MM.1S (cell line): ENCODE measurements at regions not wholly inside any gene's neighbourhood (a gene's known extent, or its start where the extent isn't known, plus 50 kb on each side); places are given as distances from the start of the nearest gene placed in this dataset.
"Not testable (repeated sequence)": the region's sequence is repeated elsewhere in the genome, so short reads cannot be mapped to it uniquely, and the experiment has no call there.

ENCODE experiments used
- DNase-seq: peaks from one replicate; pipeline ENCODE4 v3.0.0-alpha.2; 2015
- H2AFZ ChIP-seq: fragments of 300-600 bp; sonication (generic); 2 replicates; pipeline ENCODE4 v1.6.0; 2016; ENCODE audit warnings: antibody characterized with exemption, low read length
- H3F3A ChIP-seq: fragments of 300-600 bp; sonication (generic); 2 replicates; pipeline ENCODE4 v1.6.1; 2016; ENCODE audit warnings: mild to moderate bottlenecking, antibody characterized with exemption, low read length, moderate library complexity, mixed read lengths; ENCODE audit not compliant: insufficient read depth
- H3K27ac ChIP-seq: fragments of 300-600 bp; sonication (generic); 2 replicates; pipeline ENCODE4 v1.5.1; 2016; ENCODE audit warnings: mild to moderate bottlenecking, low read length
- H3K27me3 ChIP-seq: fragments of 300-600 bp; sonication (generic); replicated peaks from 2 replicates; pipeline ENCODE4 v1.6.0; 2016; ENCODE audit warnings: low read length; ENCODE audit not compliant: insufficient read depth
- H3K36me3 ChIP-seq: fragments of 300-600 bp; sonication (generic); replicated peaks from 2 replicates; pipeline ENCODE4 v1.6.1; 2016; ENCODE audit warnings: mild to moderate bottlenecking, low read length, mixed read lengths; ENCODE audit not compliant: insufficient read depth
- H3K4me1 ChIP-seq: fragments of 300-600 bp; sonication (generic); 2 replicates; pipeline ENCODE4 v1.6.1; 2016; ENCODE audit warnings: low read length, mixed read lengths
- H3K4me2 ChIP-seq: fragments of 300-600 bp; sonication (generic); 2 replicates; pipeline ENCODE4 v1.6.0; 2016; ENCODE audit warnings: low read depth, low read length
- H3K4me3 ChIP-seq: fragments of 300-600 bp; sonication (generic); 2 replicates; pipeline ENCODE4 v1.5.1; 2016; ENCODE audit warnings: low read length, mixed read lengths
- H3K79me2 ChIP-seq: fragments of 300-600 bp; sonication (generic); 2 replicates; pipeline ENCODE4 v1.6.1; 2016; ENCODE audit warnings: mixed run types, low read length, mixed read lengths
- H3K9ac ChIP-seq: fragments of 300-600 bp; sonication (generic); 2 replicates; pipeline ENCODE4 v1.6.1; 2016; ENCODE audit warnings: low read length, mixed read lengths
- H3K9me2 ChIP-seq: fragments of 300-600 bp; sonication (generic); replicated peaks from 2 replicates; pipeline ENCODE4 v1.6.1; 2016; ENCODE audit warnings: mild to moderate bottlenecking, low read length, mixed read lengths; ENCODE audit not compliant: insufficient read depth
- H3K9me3 ChIP-seq: fragments of 300-600 bp; sonication (generic); replicated peaks from 2 replicates; pipeline ENCODE4 v1.6.1; 2016; ENCODE audit warnings: mild to moderate bottlenecking, low read length, mixed read lengths; ENCODE audit not compliant: insufficient read depth
- H4K20me1 ChIP-seq: fragments of 300-600 bp; sonication (generic); 2 replicates; pipeline ENCODE4 v1.6.1; 2016; ENCODE audit warnings: mild to moderate bottlenecking, low read length, moderate library complexity, mixed read lengths; ENCODE audit not compliant: insufficient read depth
- EZH2 ChIP-seq: fragments of 300-600 bp; sonication (generic); optimal IDR thresholded peaks from 2 replicates; pipeline ENCODE3; 2017; ENCODE audit warnings: low read depth, mild to moderate bottlenecking, antibody characterized with exemption, low read length, mixed read lengths
- EZH2phosphoT487 ChIP-seq: fragments of 300-600 bp; sonication (generic); IDR thresholded peaks from 2 replicates; pipeline ENCODE4 v1.6.1; 2018; ENCODE audit warnings: antibody characterized with exemption, low read length
- TF ChIP-seq, protein P1 (sequence below): fragments of 300-600 bp; sonication (generic); IDR thresholded peaks from 2 replicates; pipeline ENCODE4 v1.5.1; 2016; ENCODE audit warnings: antibody characterized with exemption, low read length, mixed read lengths

DNA sequence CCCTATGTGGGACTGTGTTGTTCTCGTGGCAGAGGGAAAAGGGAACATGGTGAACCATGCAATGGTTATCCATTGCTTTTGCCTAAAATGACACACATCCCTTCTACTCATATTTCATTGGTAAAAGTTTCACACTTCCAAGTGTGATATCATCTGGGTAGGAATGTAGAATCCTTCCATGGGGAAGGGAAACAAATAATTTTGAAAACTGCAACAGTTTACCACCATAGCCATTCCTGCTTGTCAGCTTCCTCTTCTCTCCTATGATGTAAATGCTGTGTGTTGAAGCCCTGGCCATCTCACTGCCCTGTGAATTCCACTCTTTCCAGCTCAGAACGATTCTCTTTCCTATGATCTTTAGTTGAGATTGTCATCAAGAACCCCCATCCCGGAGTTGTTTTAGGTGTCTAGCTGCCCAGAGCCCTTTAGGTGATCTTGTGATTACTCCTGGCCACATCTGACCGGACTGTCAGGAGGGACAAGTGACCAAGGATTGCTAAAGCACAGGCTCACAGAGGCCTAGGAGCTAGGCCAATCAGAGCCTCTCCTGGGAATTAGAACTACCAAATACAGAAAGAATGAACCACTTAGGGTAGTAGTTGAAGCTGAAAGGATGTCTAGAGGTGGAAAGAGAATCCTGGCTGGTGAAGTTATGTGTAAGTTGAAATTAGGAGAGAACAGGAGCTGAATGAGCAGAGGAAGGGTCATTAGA is 84.6 kb downstream of the VCPKMT start:
- H2AFZ ChIP-seq = no peak overlapping the region
- no peak overlapping the region for H3K9ac ChIP-seq

DNA sequence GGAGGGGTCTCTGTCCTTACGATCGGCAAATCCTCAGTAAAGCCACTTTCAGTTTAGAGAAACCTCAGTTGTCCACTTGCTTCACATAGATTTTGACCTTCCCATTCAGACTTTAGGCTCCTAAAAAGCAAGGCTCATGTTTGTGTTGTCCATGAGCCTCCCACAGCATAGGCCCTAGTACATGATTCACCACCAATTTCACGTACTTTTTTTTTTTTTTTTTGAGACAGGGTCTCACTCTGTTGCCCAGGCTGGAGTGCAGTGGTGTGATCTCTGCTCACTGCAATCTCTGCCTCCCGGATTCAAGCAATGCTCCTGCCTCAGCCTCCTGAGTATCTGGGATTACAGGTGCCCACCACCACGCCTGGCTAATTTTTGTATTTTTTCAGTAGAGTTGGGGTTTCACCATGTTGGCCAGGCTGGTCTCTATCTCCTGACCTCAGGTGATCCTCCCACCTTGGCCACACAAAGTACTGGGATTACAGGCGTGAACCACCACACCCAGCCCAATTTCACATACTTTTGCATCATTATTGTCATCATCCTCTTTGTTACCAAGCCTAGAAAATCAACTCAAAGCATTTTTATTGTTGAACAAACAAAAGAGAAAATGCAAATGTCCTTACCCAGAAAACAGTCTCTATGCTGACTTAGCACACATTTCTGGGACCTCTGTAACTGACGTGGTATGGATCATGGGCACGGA is 83.8 kb downstream of the VCPKMT start:
- not testable (repeated sequence) for H3K9me2 ChIP-seq, H3K4me1 ChIP-seq, H3K27ac ChIP-seq, H3F3A ChIP-seq, DNase-seq, H3K27me3 ChIP-seq, H3K9me3 ChIP-seq, H4K20me1 ChIP-seq, H3K4me2 ChIP-seq, H2AFZ ChIP-seq, H3K79me2 ChIP-seq, H3K9ac ChIP-seq, H3K36me3 ChIP-seq, H3K4me3 ChIP-seq

More for the DNA sequence above, 84.6 kb downstream of the VCPKMT start:
- Histone ChIP-seq H3K9me2 (no peaks in the 10 kb centered on the region), H4K20me1 (no peaks in the 10 kb centered on the region), H3K36me3 (no peaks in the 10 kb centered on the region), H3K4me1 (no peaks in the 10 kb centered on the region), H3F3A (no peaks in the 10 kb centered on the region), H3K79me2 (no peaks in the 10 kb centered on the region), H3K27me3 (no peaks in the 10 kb centered on the region), H3K27ac (no peak overlapping the region), H3K9me3 (no peaks in the 10 kb centered on the region), H3K4me2 (no peak overlapping the region), H3K4me3 (no peak overlapping the region)
- TF ChIP-seq EZH2phosphoT487 (no peak), EZH2 (no peak)
- TF ChIP-seq, protein P1, sequence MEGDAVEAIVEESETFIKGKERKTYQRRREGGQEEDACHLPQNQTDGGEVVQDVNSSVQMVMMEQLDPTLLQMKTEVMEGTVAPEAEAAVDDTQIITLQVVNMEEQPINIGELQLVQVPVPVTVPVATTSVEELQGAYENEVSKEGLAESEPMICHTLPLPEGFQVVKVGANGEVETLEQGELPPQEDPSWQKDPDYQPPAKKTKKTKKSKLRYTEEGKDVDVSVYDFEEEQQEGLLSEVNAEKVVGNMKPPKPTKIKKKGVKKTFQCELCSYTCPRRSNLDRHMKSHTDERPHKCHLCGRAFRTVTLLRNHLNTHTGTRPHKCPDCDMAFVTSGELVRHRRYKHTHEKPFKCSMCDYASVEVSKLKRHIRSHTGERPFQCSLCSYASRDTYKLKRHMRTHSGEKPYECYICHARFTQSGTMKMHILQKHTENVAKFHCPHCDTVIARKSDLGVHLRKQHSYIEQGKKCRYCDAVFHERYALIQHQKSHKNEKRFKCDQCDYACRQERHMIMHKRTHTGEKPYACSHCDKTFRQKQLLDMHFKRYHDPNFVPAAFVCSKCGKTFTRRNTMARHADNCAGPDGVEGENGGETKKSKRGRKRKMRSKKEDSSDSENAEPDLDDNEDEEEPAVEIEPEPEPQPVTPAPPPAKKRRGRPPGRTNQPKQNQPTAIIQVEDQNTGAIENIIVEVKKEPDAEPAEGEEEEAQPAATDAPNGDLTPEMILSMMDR = no peak
- DNase-seq = no peak

DNA sequence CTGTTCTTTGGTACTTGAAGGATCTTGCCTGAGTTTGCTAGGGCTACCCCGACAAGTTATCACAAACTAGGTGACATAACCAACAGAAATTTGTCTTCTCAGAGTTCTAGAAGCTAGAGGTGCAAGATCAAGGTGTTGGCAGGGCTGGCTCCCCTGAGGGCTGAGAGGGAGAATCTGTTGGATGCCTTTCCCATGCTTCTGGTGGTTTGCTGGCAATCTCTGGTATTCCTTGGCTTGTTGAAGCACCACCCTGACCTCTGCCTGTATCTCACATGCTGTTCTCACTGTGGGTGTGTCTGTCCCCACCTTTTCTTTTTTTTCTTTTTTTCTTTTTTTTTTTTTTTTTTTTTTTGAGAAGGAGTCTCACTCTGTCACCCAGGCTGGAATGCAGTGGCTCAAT is 81.2 kb downstream of the VCPKMT start:
- Histone ChIP-seq H3K9ac (no peak overlapping the region), H3K4me2 (no peak overlapping the region), H3K4me3 (no peak overlapping the region), H3K79me2 (no peaks in the 10 kb centered on the region), H3F3A (no peaks in the 10 kb centered on the region), H3K27ac (no peak overlapping the region), H3K9me2 (no peaks in the 10 kb centered on the region), H3K4me1 (peaks cover 4% of the 10 kb centered on the region), H3K9me3 (no peaks in the 10 kb centered on the region), H3K36me3 (no peaks in the 10 kb centered on the region), H2AFZ (no peak overlapping the region), H3K27me3 (no peaks in the 10 kb centered on the region), H4K20me1 (no peaks in the 10 kb centered on the region)
- no peak for TF ChIP-seq EZH2phosphoT487
- TF ChIP-seq, protein P1 = no peak
- no peak for TF ChIP-seq EZH2
- no peak for DNase-seq

- Histone ChIP-seq H3F3A (no peaks in the 10 kb centered on the region), H3K27ac (no peak overlapping the region), H4K20me1 (no peaks in the 10 kb centered on the region), H3K36me3 (no peaks in the 10 kb centered on the region), H2AFZ (no peak overlapping the region), H3K9me3 (no peaks in the 10 kb centered on the region), H3K9ac (no peak overlapping the region), H3K27me3 (no peaks in the 10 kb centered on the region), H3K4me3 (no peak overlapping the region), H3K9me2 (no peaks in the 10 kb centered on the region), H3K4me2 (no peak overlapping the region), H3K79me2 (no peaks in the 10 kb centered on the region), H3K4me1 (peaks cover 14% of the 10 kb centered on the region)
- TF ChIP-seq EZH2phosphoT487 (no peak), EZH2 (no peak)
- TF ChIP-seq, protein P1 = no peak
- no peak for DNase-seq
Observed at GRCh38 chr14:50036211-50036610, 80.2 kb downstream of the VCPKMT start.
